Stomach (tissue), 4 donors: ENCODE measurements at regions not wholly inside any gene's neighbourhood (a gene's known extent, or its start where the extent isn't known, plus 50 kb on each side); places are given as distances from the start of the nearest gene placed in this dataset.

Experiments
- CTCF ChIP-seq, 7 experiments: fragments of 450-650 bp in 4 of 7; fragments of 200-600 bp in 3 of 7; sonication (generic) in 3 of 7; IDR thresholded peaks; one replicate each; pipeline ENCODE4 v1.5.1; 2016 to 2019; ENCODE audit warnings: antibody characterized with exemption in 7 of 7, control low read depth in 2 of 7, mild to moderate bottlenecking in 1 of 7
- POLR2AphosphoS5 ChIP-seq, 3 donors: sonication (generic); formaldehyde crosslinking; IDR thresholded peaks; one replicate each; pipeline ENCODE4 v1.6.1; 2016; ENCODE audit warnings: antibody characterized with exemption in 3 of 3

GRCh38 chr21:22343721-22344120 lies 1345.5 kb downstream of the NCAM2 start:
- TF ChIP-seq CTCF (IDR thresholded peaks at IDR 0.05) (no peak), POLR2AphosphoS5 (IDR thresholded peaks at IDR 0.05) (no peak)
